NCI-H526 (cell line): ENCODE measurements at regions not wholly inside any gene's neighbourhood (a gene's known extent, or its start where the extent isn't known, plus 50 kb on each side); places are given as distances from the start of the nearest gene placed in this dataset.

Experiments used
- DNase-seq, 2 experiments: peaks; one replicate each; lab custom pipeline; 2025; lab: John Stamatoyannopoulos, UW

DNA sequence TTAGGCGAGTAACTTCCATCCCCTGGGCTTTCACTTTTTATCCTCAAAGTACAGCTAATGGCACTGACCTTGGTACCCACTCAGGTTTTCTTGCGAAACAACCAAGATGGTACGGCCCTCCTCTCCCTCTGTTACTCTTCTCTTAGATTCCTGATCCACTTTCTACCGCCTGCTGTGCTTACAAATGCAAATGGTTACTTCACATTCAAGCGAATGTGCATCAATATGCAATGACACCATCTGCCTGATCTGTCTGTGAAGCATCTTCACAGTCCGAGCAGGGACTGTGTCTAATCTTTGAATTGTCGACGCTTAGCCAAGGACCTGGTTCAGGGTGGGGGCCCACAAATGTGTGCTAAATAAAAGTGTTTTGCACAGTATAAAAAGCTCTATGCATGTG lies 112.2 kb downstream of the TRIB2 start:
- DNase-seq, result peak; percentile 19 to 55

GRCh38 chr2:12831016-12831415 lies 114.3 kb downstream of the TRIB2 start:
- no peak for DNase-seq

GRCh38 chr2:12834239-12834638 lies 117.5 kb downstream of the TRIB2 start:
- no peak for DNase-seq

DNA sequence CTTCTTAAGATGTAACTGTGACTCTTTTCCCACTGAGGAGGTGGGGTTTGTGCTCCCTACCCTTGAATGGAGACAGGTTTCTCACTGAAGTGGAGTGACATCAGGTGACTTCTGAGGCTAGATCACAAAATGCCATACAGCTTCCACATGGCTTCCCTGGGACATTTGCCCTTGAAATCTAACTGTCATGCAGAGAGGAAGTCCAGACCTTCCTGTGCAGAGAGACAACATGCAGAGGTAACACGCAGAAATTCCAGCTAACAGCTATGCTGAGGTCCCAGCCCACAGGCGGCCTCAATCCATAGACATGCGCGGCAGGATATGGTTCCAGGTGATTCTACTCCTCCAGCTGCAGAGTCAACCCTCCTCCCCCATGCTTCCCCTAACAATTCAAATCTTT lies 119.0 kb downstream of the TRIB2 start:
- DNase-seq, result no peak

GRCh38 chr2:12839339-12839738 lies 122.6 kb downstream of the TRIB2 start:
- DNase-seq, result no peak

GRCh38 chr2:12841021-12841420 lies 124.3 kb downstream of the TRIB2 start:
- DNase-seq, result no peak

- no peak for DNase-seq
These were observed 126.2 kb downstream of the TRIB2 start for GRCh38 chr2:12842917-12843316.

- DNase-seq, result no peak
These were observed 127.8 kb downstream of the TRIB2 start for GRCh38 chr2:12844511-12844910.

- no peak for DNase-seq
These were observed 131.2 kb downstream of the TRIB2 start for GRCh38 chr2:12847694-12848575.

DNA sequence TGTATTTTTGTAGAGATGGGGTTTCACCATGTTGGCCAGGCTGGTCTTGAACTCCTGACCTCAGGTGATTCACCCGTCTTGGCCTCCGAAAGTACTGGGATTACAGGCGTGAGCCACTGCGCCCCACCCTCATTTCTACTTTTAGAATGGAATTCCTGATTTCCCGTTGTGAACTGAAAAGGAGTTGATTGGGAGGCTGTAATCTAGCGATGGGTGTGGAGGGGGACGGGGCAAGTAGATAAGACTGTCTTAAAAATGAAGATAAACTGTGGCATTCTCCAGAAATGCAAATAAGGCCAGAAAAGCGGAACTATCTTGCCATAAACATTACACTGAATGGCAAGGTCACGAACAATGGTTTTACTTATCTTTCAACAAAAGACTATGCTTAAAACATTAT lies 135.4 kb downstream of the TRIB2 start:
- no peak for DNase-seq

DNA sequence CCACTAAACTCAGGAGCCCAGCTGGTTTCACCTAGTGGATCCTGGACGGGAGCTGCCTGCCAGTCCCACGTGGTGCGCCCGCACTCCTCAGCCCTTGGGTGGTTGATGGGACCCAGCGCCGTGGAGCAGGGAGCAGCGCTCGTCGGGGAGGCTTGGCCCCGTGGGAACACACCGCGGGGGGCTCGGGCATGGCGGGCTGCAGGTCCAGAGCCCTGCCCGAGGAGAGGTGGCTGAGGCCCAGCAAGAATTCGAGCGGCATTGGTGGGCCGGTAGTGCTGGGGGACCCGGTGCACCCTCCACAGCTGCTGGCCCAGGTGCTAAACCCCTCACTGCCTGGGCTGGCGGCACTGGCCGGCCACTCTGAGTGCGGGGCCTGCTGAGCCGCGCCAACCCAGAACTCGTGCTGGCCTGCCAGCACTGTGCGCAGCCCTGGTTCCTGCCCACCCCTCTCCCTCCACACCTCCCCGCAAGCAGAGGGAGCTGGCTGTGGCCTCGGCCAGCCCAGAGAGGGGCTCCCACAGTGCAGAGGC lies 137.3 kb downstream of the TRIB2 start:
- DNase-seq, result no peak

DNA sequence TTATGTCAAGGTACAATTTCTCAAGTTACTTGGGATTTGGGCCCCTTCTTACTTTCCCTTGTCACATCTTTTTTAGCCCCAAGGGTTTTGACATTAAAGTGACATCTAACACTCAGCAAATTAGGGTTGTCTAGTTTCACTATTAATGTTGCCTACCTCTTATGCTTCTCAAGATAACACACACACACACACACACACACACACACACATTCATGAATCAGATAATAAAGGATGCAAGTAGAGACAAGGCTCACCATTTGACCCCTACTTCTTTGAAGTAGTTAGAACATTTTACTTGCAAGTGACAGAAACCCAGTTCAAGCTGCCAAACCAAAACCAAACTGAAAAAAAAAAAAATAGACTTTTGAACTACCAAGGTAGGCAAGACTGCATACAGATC lies 138.8 kb downstream of the TRIB2 start:
- no peak for DNase-seq

DNA sequence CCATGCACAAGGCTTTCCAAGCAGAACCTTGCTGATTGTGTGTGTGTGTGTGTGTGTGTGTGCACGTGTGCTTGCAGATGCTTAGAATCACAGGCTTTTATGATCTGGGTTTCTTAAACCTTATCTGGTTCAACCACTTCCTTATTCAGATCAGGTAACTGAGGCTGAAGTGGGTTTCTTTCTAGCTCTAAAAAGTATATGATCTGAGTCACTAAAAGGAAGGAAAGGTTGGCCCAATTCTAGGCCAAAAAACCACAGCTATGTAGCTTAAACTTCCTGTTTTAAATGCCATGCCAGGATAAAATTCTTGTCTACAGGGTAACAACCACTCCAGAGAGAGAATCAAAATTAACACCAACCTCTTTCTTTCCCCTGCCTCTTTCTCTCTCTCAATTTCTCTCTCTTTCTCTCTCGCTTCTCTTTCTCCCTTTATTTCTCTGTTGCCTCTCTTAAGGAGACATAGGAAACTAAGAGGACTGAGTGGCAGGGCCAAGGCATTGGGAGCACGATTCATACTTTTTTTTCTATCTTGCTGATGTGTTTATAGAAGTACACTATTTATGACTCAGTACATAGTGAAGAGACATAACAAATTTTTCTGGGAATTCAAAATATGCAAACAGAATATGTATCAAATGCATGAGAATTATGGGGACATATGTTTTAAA lies 140.3 kb downstream of the TRIB2 start:
- DNase-seq, result no peak

DNA sequence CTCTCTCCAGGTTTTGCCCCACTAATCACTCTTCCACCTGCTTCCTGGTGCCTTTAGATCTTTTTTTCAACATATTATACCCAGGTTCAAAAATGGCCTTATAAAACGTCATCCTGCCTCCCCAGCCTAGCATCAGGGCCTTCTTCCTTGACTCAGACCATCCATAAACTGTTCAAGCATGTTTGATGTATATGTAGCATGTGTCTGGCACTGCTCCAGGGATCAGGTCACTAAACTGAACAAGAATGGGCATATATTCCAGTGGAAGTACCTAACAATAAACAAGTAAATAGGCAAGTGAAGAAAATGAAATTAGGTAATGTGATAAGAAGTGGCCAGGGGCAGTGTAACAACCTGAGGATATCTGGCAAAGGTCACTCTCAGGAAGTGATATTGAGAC lies 141.2 kb downstream of the TRIB2 start:
- no peak for DNase-seq

DNA sequence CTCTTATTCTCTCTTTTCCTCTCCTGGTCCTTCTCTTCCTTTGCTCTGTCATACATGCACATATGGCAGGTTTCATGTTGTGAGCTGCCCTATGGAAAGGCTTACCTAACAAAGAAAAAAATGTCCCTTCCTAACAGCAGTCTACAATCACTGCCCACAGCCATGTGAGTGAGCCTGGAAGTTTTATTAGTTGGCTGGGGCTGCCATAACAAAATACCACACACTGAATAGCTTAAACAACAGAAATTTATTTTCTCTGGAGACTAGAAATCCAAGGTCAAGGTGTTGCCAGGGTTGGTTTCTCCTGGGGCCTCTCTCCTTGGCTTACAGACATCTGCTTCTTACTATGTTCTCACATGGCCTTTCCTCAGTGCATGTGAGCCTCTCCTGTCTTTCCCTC lies 142.1 kb downstream of the TRIB2 start:
- DNase-seq, result no peak

GRCh38 chr2:12861344-12861930 lies 144.7 kb downstream of the TRIB2 start:
- no peak for DNase-seq

GRCh38 chr2:12862541-12862940 lies 145.8 kb downstream of the TRIB2 start:
- DNase-seq, result no peak

GRCh38 chr2:12863937-12864336 lies 147.2 kb downstream of the TRIB2 start:
- no peak for DNase-seq

DNA sequence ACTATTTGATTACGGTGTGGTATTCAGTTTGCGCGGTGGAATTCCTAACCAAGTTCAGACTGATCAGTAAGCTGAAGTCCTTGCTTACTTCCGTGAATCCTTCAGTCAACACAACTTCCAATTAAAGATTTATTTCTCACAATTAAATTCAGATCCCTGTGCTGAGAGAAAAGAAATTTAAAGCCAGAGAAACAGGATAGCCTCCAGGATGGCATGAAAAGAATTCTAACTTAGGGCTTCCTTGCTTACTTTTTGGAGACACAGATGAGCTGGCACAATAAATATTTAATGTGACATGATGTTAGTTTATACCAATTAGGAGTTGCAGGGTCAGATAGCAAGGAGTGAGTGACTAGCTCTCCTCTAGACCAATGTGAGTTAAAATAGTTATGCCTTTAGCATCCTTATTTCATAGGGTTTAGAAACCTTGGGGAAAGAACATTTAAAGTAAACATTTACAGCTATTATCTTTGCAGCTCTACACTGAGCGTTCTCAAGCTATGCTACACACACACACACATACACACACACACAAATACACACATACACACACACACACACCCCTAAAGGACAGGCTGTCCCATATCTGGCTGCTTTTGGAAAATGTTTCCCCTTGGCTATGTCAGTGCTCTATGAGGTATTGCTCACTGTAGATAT lies 151.0 kb downstream of the TRIB2 start:
- DNase-seq, result no peak

GRCh38 chr2:12870692-12871091 lies 154.0 kb downstream of the TRIB2 start:
- no peak for DNase-seq

DNA sequence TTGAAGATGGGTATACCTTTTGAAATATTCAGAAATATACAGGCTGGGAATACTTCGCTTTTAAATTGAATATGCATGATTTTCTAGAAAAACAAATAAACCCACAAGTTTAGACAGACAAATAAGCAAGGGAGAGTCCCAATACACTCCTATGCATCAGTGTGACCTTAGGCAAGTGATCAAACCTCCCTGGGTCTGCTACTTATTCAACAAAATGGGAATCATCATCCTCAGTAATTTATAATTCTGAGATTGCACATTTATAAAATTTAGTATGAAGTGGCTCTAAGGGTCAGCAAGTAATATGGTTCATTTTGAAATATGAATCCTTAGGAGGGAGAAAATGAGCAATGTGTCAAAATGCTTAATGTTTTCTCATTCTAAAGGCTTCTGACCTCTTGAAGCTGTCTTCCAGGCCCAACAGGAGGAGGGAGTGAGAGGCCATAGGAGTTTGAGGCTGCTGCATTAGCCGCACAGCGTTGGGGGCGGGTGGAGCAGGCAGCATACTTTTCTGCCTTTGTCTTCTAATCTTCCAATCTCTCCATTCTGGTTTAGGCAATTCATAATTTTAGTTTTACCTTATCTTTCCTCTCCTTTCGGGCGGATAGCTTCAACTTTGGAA lies 155.1 kb downstream of the TRIB2 start:
- DNase-seq, result no peak

- no peak for DNase-seq
These were observed 161.0 kb downstream of the TRIB2 start for GRCh38 chr2:12877761-12878160.
